ENCODE measurements at regions not wholly inside any gene's neighbourhood (a gene's known extent, or its start where the extent isn't known, plus 50 kb on each side); places are given as distances from the start of the nearest gene placed in this dataset.

GRCh38 chr20:40156600-40157317 is 532.3 kb downstream of the MAFB start:
- Histone ChIP-seq H3K4me1 (ENCODE audit: control insufficient read depth, insufficient read depth, low read length, unreplicated experiment) (no peaks in the 10 kb centered on the region), H3K36me3 (ENCODE audit: insufficient read depth, low read length) (no peaks in the 10 kb centered on the region), H3K27me3 (ENCODE audit: insufficient read depth, low read length) (no peaks in the 10 kb centered on the region), H2AFZ (ENCODE audit: low read length, unreplicated experiment) (no peak overlapping the region), H3K4me3 (ENCODE audit: low read depth, low read length) (no peak overlapping the region), H3K27ac (ENCODE audit: low read depth, low read length) (no peak overlapping the region), H3K79me2 (ENCODE audit: control insufficient read depth, insufficient read depth, low read length, unreplicated experiment) (no peaks in the 10 kb centered on the region)

GRCh38 chr20:40154514-40154913 is 534.5 kb downstream of the MAFB start:
- no peaks in the 10 kb centered on the region for H3K79me2 ChIP-seq (ENCODE audit: control insufficient read depth, insufficient read depth, low read length, unreplicated experiment)
- H3K4me3 ChIP-seq (ENCODE audit: low read depth, low read length) = no peak overlapping the region
- H3K27me3 ChIP-seq (ENCODE audit: insufficient read depth, low read length) = no peaks in the 10 kb centered on the region
- no peaks in the 10 kb centered on the region for H3K36me3 ChIP-seq (ENCODE audit: insufficient read depth, low read length)
- no peaks in the 10 kb centered on the region for H3K4me1 ChIP-seq (ENCODE audit: control insufficient read depth, insufficient read depth, low read length, unreplicated experiment)
- H3K27ac ChIP-seq (ENCODE audit: low read depth, low read length) = no peak overlapping the region
- no peak overlapping the region for H2AFZ ChIP-seq (ENCODE audit: low read length, unreplicated experiment)

- Histone ChIP-seq H3K4me1 (ENCODE audit: control insufficient read depth, insufficient read depth, low read length, unreplicated experiment) (no peaks in the 10 kb centered on the region), H3K27me3 (ENCODE audit: insufficient read depth, low read length) (no peaks in the 10 kb centered on the region), H2AFZ (ENCODE audit: low read length, unreplicated experiment) (no peak overlapping the region), H3K79me2 (ENCODE audit: control insufficient read depth, insufficient read depth, low read length, unreplicated experiment) (no peaks in the 10 kb centered on the region), H3K27ac (ENCODE audit: low read depth, low read length) (no peak overlapping the region), H3K4me3 (ENCODE audit: low read depth, low read length) (no peak overlapping the region), H3K36me3 (ENCODE audit: insufficient read depth, low read length) (no peaks in the 10 kb centered on the region)
Measured at GRCh38 chr20:40148886-40149285, 540.1 kb downstream of the MAFB start.

- no peaks in the 10 kb centered on the region for H3K79me2 ChIP-seq (ENCODE audit: control insufficient read depth, insufficient read depth, low read length, unreplicated experiment)
Measured at GRCh38 chr20:40146071-40146470, 543.0 kb downstream of the MAFB start.

GRCh38 chr20:40144581-40144980 is 544.5 kb downstream of the MAFB start:
- H3K4me3 ChIP-seq (ENCODE audit: low read depth, low read length) = no peak overlapping the region
- no peaks in the 10 kb centered on the region for H3K36me3 ChIP-seq (ENCODE audit: insufficient read depth, low read length)
- H3K4me1 ChIP-seq (ENCODE audit: control insufficient read depth, insufficient read depth, low read length, unreplicated experiment) = no peaks in the 10 kb centered on the region
- no peaks in the 10 kb centered on the region for H3K27me3 ChIP-seq (ENCODE audit: insufficient read depth, low read length)
- H2AFZ ChIP-seq (ENCODE audit: low read length, unreplicated experiment) = no peak overlapping the region
- H3K27ac ChIP-seq (ENCODE audit: low read depth, low read length) = no peak overlapping the region
- H3K79me2 ChIP-seq (ENCODE audit: control insufficient read depth, insufficient read depth, low read length, unreplicated experiment) = no peaks in the 10 kb centered on the region

More at GRCh38 chr20:40146071-40146470, 543.0 kb downstream of the MAFB start:
- Histone ChIP-seq H2AFZ (ENCODE audit: low read length, unreplicated experiment) (no peak overlapping the region), H3K4me3 (ENCODE audit: low read depth, low read length) (no peak overlapping the region), H3K36me3 (ENCODE audit: insufficient read depth, low read length) (no peaks in the 10 kb centered on the region), H3K4me1 (ENCODE audit: control insufficient read depth, insufficient read depth, low read length, unreplicated experiment) (no peaks in the 10 kb centered on the region), H3K27me3 (ENCODE audit: insufficient read depth, low read length) (no peaks in the 10 kb centered on the region), H3K27ac (ENCODE audit: low read depth, low read length) (no peak overlapping the region)

- Histone ChIP-seq H2AFZ (ENCODE audit: low read length, unreplicated experiment) (no peak overlapping the region), H3K27me3 (ENCODE audit: insufficient read depth, low read length) (no peaks in the 10 kb centered on the region), H3K4me3 (ENCODE audit: low read depth, low read length) (no peak overlapping the region), H3K4me1 (ENCODE audit: control insufficient read depth, insufficient read depth, low read length, unreplicated experiment) (no peaks in the 10 kb centered on the region), H3K27ac (ENCODE audit: low read depth, low read length) (no peak overlapping the region), H3K36me3 (ENCODE audit: insufficient read depth, low read length) (no peaks in the 10 kb centered on the region), H3K79me2 (ENCODE audit: control insufficient read depth, insufficient read depth, low read length, unreplicated experiment) (no peaks in the 10 kb centered on the region)
Measured at GRCh38 chr20:40134176-40134575, 554.9 kb downstream of the MAFB start.

- H3K4me1 ChIP-seq (ENCODE audit: control insufficient read depth, insufficient read depth, low read length, unreplicated experiment) = no peaks in the 10 kb centered on the region
- H2AFZ ChIP-seq (ENCODE audit: low read length, unreplicated experiment) = no peak overlapping the region
- no peaks in the 10 kb centered on the region for H3K27me3 ChIP-seq (ENCODE audit: insufficient read depth, low read length)
- H3K27ac ChIP-seq (ENCODE audit: low read depth, low read length) = no peak overlapping the region
- H3K79me2 ChIP-seq (ENCODE audit: control insufficient read depth, insufficient read depth, low read length, unreplicated experiment) = no peaks in the 10 kb centered on the region
- H3K4me3 ChIP-seq (ENCODE audit: low read depth, low read length) = no peak overlapping the region
- H3K36me3 ChIP-seq (ENCODE audit: insufficient read depth, low read length) = no peaks in the 10 kb centered on the region
Measured at GRCh38 chr20:40120827-40121226, 568.2 kb downstream of the MAFB start.

- Histone ChIP-seq H3K27me3 (ENCODE audit: insufficient read depth, low read length) (no peaks in the 10 kb centered on the region), H3K4me1 (ENCODE audit: control insufficient read depth, insufficient read depth, low read length, unreplicated experiment) (no peaks in the 10 kb centered on the region)
Measured at GRCh38 chr20:40111282-40111681, 577.8 kb downstream of the MAFB start.

GRCh38 chr20:40110311-40110831 is 578.7 kb downstream of the MAFB start:
- no peak overlapping the region for H2AFZ ChIP-seq (ENCODE audit: low read length, unreplicated experiment)
- no peaks in the 10 kb centered on the region for H3K4me1 ChIP-seq (ENCODE audit: control insufficient read depth, insufficient read depth, low read length, unreplicated experiment)
- no peak overlapping the region for H3K4me3 ChIP-seq (ENCODE audit: low read depth, low read length)
- no peak overlapping the region for H3K27ac ChIP-seq (ENCODE audit: low read depth, low read length)
- no peaks in the 10 kb centered on the region for H3K79me2 ChIP-seq (ENCODE audit: control insufficient read depth, insufficient read depth, low read length, unreplicated experiment)
- H3K36me3 ChIP-seq (ENCODE audit: insufficient read depth, low read length) = no peaks in the 10 kb centered on the region
- H3K27me3 ChIP-seq (ENCODE audit: insufficient read depth, low read length) = no peaks in the 10 kb centered on the region

More at GRCh38 chr20:40111282-40111681, 577.8 kb downstream of the MAFB start:
- no peak overlapping the region for H3K27ac ChIP-seq (ENCODE audit: low read depth, low read length)
- H3K4me3 ChIP-seq (ENCODE audit: low read depth, low read length) = no peak overlapping the region
- H3K79me2 ChIP-seq (ENCODE audit: control insufficient read depth, insufficient read depth, low read length, unreplicated experiment) = no peaks in the 10 kb centered on the region
- no peak overlapping the region for H2AFZ ChIP-seq (ENCODE audit: low read length, unreplicated experiment)
- H3K36me3 ChIP-seq (ENCODE audit: insufficient read depth, low read length) = no peaks in the 10 kb centered on the region

- Histone ChIP-seq H3K4me3 (ENCODE audit: low read depth, low read length) (no peak overlapping the region), H2AFZ (ENCODE audit: low read length, unreplicated experiment) (no peak overlapping the region), H3K27me3 (ENCODE audit: insufficient read depth, low read length) (no peaks in the 10 kb centered on the region), H3K4me1 (ENCODE audit: control insufficient read depth, insufficient read depth, low read length, unreplicated experiment) (no peaks in the 10 kb centered on the region), H3K79me2 (ENCODE audit: control insufficient read depth, insufficient read depth, low read length, unreplicated experiment) (no peaks in the 10 kb centered on the region), H3K27ac (ENCODE audit: low read depth, low read length) (no peak overlapping the region), H3K36me3 (ENCODE audit: insufficient read depth, low read length) (no peaks in the 10 kb centered on the region)
Measured at GRCh38 chr20:40109136-40109535, 579.9 kb downstream of the MAFB start.

GRCh38 chr20:40108321-40108720 is 580.7 kb downstream of the MAFB start:
- Histone ChIP-seq H3K27ac (ENCODE audit: low read depth, low read length) (no peak overlapping the region), H2AFZ (ENCODE audit: low read length, unreplicated experiment) (no peak overlapping the region), H3K27me3 (ENCODE audit: insufficient read depth, low read length) (no peaks in the 10 kb centered on the region), H3K4me1 (ENCODE audit: control insufficient read depth, insufficient read depth, low read length, unreplicated experiment) (no peaks in the 10 kb centered on the region), H3K36me3 (ENCODE audit: insufficient read depth, low read length) (no peaks in the 10 kb centered on the region), H3K4me3 (ENCODE audit: low read depth, low read length) (no peak overlapping the region), H3K79me2 (ENCODE audit: control insufficient read depth, insufficient read depth, low read length, unreplicated experiment) (no peaks in the 10 kb centered on the region)
